ENCODE measurements at regions not wholly inside any gene's neighbourhood (a gene's known extent, or its start where the extent isn't known, plus 50 kb on each side); places are given as distances from the start of the nearest gene placed in this dataset.

- TF ChIP-seq CTCF (tag by site-specific recombination; IDR thresholded peaks at IDR 0.05) (no peak), ZNF670 (tag by site-specific recombination; IDR thresholded peaks at IDR 0.05; ENCODE audit: low read depth) (no peak), ZFHX2 (tag by site-specific recombination; conservative IDR thresholded peaks at IDR 0.05) (no peak), ZNF664 (tag by site-specific recombination; IDR thresholded peaks at IDR 0.05) (no peak), ZNF501 (tag by site-specific recombination; IDR thresholded peaks at IDR 0.05) (no peak)
These were observed 1062.2 kb upstream of the EPHA6 start for GRCh38 chr3:95752199-95752598.

Measured in HEK293 (cell line).